ENCODE measurements at regions not wholly inside any gene's neighbourhood (a gene's known extent, or its start where the extent isn't known, plus 50 kb on each side); places are given as distances from the start of the nearest gene placed in this dataset.
A peak's percentile ranks its signal among the peaks of the same experiment; 100 is the strongest.

DNA sequence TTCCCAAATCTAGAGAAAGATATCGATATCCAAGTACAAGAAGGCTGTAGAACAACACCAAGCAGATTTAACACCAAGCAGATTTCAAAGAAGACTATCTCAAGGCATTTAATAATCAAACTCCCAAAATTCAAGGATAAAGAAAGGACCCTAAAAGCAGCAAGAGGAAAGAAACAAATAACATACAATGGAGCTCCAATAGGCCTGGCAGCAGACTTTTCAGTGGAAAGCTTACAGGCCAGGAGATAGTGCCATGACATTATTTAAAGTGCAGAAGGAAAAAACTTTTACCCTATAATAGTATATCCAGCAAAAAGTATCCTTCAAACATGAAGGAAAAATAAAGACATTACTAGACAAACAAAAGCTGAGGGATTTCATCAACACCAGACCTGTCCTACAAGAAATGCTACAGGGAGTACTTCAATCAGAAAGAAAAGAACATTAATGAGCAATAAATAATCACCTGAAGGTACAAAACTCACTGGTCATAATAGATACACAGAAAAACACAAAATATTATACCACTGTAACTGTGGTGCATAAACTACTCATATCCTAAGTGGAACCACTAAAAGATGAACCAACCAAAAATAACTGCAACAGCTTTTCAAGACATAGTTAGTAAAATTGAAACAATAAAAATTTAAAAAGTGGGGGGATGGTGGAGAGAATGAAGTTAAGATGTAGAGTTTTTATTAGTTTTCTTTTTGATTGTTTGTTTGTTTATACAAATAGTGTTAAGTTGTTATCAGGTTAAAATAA is 267.2 kb downstream of the AUH start:
- intact Hi-C loops (cut with DNase I) = no loop called here
- H3K27me3 ChIP-seq = no peaks in the 10 kb centered on the region
- TF ChIP-seq, protein P1, sequence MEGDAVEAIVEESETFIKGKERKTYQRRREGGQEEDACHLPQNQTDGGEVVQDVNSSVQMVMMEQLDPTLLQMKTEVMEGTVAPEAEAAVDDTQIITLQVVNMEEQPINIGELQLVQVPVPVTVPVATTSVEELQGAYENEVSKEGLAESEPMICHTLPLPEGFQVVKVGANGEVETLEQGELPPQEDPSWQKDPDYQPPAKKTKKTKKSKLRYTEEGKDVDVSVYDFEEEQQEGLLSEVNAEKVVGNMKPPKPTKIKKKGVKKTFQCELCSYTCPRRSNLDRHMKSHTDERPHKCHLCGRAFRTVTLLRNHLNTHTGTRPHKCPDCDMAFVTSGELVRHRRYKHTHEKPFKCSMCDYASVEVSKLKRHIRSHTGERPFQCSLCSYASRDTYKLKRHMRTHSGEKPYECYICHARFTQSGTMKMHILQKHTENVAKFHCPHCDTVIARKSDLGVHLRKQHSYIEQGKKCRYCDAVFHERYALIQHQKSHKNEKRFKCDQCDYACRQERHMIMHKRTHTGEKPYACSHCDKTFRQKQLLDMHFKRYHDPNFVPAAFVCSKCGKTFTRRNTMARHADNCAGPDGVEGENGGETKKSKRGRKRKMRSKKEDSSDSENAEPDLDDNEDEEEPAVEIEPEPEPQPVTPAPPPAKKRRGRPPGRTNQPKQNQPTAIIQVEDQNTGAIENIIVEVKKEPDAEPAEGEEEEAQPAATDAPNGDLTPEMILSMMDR (IDR thresholded peaks at IDR 0.05) = no peak
- no peak overlapping the region for H3K4me3 ChIP-seq
- no peak overlapping the region for H3K27ac ChIP-seq
- H3K9me3 ChIP-seq = peaks cover 3 to 6% of the 10 kb centered on the region in 2 donors
- no peak for ATAC-seq
- DNase-seq = no peak
- peaks cover 3 to 13% of the 10 kb centered on the region in 2 donors for H3K4me1 ChIP-seq
- no peaks in the 10 kb centered on the region for H3K36me3 ChIP-seq

DNA sequence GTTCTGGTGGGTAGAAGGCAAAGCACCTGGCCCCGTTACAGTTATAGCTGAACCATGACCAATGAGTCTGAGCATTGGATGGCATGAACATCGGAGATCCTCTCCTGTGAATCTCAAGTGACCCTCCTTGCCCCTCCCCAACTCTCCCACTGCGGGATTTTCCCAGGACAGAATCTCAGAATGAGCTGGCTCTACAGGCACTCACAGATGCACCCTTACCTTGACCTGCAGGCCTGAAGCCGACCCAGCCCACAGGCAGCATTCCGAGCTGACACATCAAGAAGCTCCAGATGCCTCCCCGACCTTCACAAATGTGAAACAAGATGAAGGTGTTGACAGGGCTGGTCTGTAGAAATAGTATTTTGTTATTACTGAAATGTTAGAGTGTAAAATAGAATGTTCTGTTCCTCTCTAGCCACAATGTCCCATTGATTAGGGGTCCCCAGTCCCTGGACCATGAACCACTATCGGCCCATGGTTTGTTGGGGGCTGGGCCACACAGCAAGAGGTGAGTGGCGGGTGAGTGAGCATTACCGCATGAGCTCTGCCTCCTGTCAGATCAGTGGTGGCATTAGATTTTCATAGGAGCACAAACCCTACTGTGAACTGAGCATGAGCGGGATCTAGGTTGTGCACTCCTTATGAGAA is 263.4 kb downstream of the AUH start:
- peaks cover 3 to 6% of the 10 kb centered on the region in 2 donors for H3K9me3 ChIP-seq
- H3K27me3 ChIP-seq = no peaks in the 10 kb centered on the region
- no peak overlapping the region for H3K27ac ChIP-seq
- TF ChIP-seq, protein P1 (IDR thresholded peaks at IDR 0.05) = no peak
- ATAC-seq (no peak), DNase-seq (no peak)
- peaks cover 12 to 31% of the 10 kb centered on the region in 2 donors for H3K4me1 ChIP-seq
- intact Hi-C loops (cut with DNase I) = no loop called here
- H3K4me3 ChIP-seq = no peak overlapping the region
- no peaks in the 10 kb centered on the region for H3K36me3 ChIP-seq

DNA sequence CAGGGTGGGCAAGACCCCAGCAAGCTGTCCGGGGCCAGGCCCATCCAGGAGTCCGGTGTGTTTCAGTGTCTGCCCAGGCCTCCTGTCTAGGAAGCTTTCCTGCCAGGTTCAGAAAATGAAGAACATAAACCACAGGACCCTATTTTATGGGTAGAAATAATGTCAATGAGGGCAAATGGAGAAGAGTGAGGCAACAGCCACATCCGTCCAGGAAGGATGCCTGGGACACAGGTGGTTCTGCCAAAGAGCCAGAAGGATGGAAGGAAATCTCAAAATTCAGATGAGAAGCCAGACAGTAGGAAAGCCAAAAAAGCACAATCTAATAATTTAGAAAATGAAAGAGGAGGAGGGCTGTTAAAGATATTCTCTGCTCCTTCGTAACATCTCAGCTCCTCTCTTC is 262.3 kb downstream of the AUH start:
- TF ChIP-seq, protein P1 (IDR thresholded peaks at IDR 0.05) = no peak
- Histone ChIP-seq H3K36me3 (no peaks in the 10 kb centered on the region), H3K4me1 (peaks cover 12 to 31% of the 10 kb centered on the region in 2 donors), H3K9me3 (no peaks in the 10 kb centered on the region), H3K27me3 (no peaks in the 10 kb centered on the region), H3K4me3 (no peak overlapping the region), H3K27ac (peak overlapping the region in 1 of 2 donors; percentile 49)
- ATAC-seq = no peak
- intact Hi-C loops (cut with DNase I) = no loop called here
- no peak for DNase-seq

DNA sequence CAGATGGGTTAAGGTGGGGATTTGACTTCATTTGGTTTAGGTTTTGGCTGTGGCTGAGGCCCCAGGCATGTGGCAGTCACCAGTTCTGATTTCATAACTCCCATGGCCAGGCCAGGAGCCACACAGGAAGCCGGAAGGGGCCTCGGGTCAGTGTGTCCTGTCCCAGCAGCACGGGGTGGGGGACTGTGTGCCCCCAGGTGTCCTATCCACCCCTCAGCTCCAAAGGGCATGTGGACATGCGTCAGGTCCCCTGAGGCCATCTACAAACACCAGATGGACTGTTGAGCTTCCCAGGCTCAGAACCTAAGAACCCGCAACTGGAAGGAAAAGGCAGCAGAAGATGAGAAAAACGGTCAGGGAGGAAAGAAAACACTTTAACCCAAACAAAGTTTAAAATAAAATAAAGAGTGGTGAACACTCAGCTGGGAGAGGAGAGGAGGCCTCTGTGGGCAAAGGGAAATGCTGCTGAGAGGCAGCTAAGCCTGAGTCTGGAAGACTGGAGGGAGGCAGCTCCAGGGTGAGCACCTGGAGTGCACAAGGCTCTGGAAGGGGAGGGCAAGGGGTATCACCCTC is 260.8 kb downstream of the AUH start:
- intact Hi-C loops (cut with DNase I) = no loop called here
- peak overlapping the region; percentile 34 to 45 for H3K27ac ChIP-seq
- ATAC-seq = peak; percentile 39

More for the DNA sequence above, 260.8 kb downstream of the AUH start:
- H3K4me3 ChIP-seq = no peak overlapping the region
- DNase-seq = peak in 1 of 4 donors; percentile 50
- TF ChIP-seq, protein P1 (IDR thresholded peaks at IDR 0.05) = no peak
- no peaks in the 10 kb centered on the region for H3K27me3 ChIP-seq
- peaks cover 12 to 31% of the 10 kb centered on the region in 2 donors for H3K4me1 ChIP-seq
- H3K36me3 ChIP-seq = no peaks in the 10 kb centered on the region
- H3K9me3 ChIP-seq = no peaks in the 10 kb centered on the region
